ENCODE measurements at regions not wholly inside any gene's neighbourhood (a gene's known extent, or its start where the extent isn't known, plus 50 kb on each side); places are given as distances from the start of the nearest gene placed in this dataset.

DNA sequence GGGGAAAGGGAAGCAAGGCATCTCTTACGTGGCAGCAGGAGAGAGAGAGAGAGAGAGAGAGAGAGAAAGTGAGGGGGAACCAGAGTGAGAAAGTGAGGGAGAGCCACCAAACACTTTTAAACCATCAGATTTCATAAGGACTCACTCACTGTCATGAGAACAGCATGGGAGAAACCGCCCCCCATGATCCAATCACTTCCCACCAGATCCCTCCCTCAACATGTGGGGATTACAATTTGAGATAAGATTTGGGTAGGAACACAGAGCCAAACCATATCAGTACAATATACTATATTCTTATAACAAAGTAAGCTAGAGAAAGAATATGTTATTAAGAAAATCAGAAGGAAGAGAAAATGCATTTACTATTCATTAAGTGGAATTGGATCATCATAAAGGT lies 53.7 kb upstream of the PLXNC1 start:
- no peak overlapping the region for H3K4me3 ChIP-seq (replicated peaks; ENCODE audit: low read depth, low read length)
- no peak for DNase-seq (ENCODE audit: low read depth)
- TF ChIP-seq, protein P1, sequence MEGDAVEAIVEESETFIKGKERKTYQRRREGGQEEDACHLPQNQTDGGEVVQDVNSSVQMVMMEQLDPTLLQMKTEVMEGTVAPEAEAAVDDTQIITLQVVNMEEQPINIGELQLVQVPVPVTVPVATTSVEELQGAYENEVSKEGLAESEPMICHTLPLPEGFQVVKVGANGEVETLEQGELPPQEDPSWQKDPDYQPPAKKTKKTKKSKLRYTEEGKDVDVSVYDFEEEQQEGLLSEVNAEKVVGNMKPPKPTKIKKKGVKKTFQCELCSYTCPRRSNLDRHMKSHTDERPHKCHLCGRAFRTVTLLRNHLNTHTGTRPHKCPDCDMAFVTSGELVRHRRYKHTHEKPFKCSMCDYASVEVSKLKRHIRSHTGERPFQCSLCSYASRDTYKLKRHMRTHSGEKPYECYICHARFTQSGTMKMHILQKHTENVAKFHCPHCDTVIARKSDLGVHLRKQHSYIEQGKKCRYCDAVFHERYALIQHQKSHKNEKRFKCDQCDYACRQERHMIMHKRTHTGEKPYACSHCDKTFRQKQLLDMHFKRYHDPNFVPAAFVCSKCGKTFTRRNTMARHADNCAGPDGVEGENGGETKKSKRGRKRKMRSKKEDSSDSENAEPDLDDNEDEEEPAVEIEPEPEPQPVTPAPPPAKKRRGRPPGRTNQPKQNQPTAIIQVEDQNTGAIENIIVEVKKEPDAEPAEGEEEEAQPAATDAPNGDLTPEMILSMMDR (IDR thresholded peaks at IDR 0.05; ENCODE audit: low read length, missing control alignments), result no peak

- TF ChIP-seq, protein P1 (IDR thresholded peaks at IDR 0.05; ENCODE audit: low read length, missing control alignments), result no peak
- no peak for DNase-seq (ENCODE audit: low read depth)
- H3K4me3 ChIP-seq (replicated peaks; ENCODE audit: low read depth, low read length), result no peak overlapping the region
Measured at GRCh38 chr12:94095618-94096017, 52.8 kb upstream of the PLXNC1 start.

DNA sequence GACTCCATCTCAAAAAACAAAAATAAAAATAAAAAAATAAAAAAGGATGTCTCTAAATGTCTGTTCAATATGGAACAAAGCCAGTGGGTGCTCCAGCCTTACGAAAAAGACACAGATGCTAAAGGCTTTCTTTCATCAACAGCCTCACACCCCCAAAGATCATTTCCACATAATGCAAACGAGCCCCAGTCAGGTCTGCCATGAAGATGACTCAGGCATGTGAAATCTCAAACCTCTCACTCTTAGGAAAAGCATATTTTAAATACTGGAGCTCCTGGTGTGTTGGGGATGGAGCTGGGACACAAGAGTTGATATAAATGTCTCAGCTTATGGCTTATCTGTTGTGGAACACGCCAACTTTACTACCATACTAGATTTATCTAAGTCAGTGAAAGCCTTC lies 49.9 kb upstream of the PLXNC1 start:
- DNase-seq (ENCODE audit: low read depth), result peak; percentile 58
- TF ChIP-seq, protein P1 (IDR thresholded peaks at IDR 0.05; ENCODE audit: low read length, missing control alignments), result no peak
- H3K4me3 ChIP-seq (replicated peaks; ENCODE audit: low read depth, low read length), result no peak overlapping the region
